ENCODE measurements at regions not wholly inside any gene's neighbourhood (a gene's known extent, or its start where the extent isn't known, plus 50 kb on each side); places are given as distances from the start of the nearest gene placed in this dataset.
"Not testable (repeated sequence)": the region's sequence is repeated elsewhere in the genome, so short reads cannot be mapped to it uniquely, and the experiment has no call there.

DNA sequence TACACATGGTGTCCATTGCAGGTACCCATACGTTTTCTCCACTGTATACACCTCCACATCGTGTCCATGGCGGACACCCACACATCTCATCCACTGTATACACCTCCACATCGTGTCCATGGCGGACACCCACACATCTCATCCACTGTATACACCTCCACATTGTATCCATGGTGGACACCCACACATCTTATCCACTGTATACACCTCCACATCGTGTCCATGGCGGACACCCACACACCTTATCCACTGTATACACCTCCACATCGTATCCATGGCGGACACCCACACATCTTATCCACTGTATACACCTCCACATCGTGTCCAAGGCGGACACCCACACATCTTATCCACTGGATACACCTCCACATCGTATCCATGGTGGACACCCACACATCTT is 50.4 kb upstream of the TTC34 start:
- not testable (repeated sequence) for H3K4me3 ChIP-seq (ENCODE audit: low read length); H3K9me3 ChIP-seq (ENCODE audit: insufficient read depth, low read depth, low read length); H3K9ac ChIP-seq (ENCODE audit: low read depth, low read length); H3K36me3 ChIP-seq (ENCODE audit: insufficient read depth, low read depth, low read length); H3K27me3 ChIP-seq (ENCODE audit: insufficient read depth, low read length); H3K4me1 ChIP-seq (ENCODE audit: insufficient read depth, low read length); H3K27ac ChIP-seq (ENCODE audit: low read length)

DNA sequence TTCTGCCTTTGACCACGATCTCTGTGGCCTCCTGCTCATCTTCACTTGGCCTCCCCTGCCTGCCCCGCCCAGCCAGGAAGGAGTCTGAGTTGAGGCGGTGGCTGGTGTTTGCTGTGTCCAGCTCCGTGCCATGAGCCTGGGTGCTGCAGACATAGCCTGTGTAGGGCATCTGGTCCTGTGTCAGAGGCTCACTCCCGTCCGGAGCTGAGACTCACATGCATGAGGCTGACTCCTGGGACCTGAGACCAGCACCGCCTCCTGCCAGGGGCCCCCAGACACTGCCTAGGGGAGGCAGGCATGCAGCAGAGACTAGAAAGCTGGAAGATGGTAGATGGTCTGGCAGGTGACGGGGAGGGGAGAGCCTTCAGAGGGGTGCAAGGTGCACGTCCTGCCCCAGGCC is 52.2 kb upstream of the TTC34 start:
- no peak overlapping the region for H3K27ac ChIP-seq (ENCODE audit: low read length)
- no peaks in the 10 kb centered on the region for H3K27me3 ChIP-seq (ENCODE audit: insufficient read depth, low read length)
- H3K4me3 ChIP-seq (ENCODE audit: low read length) = no peak overlapping the region
- H3K9me3 ChIP-seq (ENCODE audit: insufficient read depth, low read depth, low read length) = no peaks in the 10 kb centered on the region
- H3K9ac ChIP-seq (ENCODE audit: low read depth, low read length) = no peak overlapping the region
- no peaks in the 10 kb centered on the region for H3K36me3 ChIP-seq (ENCODE audit: insufficient read depth, low read depth, low read length)
- no peaks in the 10 kb centered on the region for H3K4me1 ChIP-seq (ENCODE audit: insufficient read depth, low read length)

GRCh38 chr1:2854151-2854550 is 52.7 kb upstream of the TTC34 start:
- no peaks in the 10 kb centered on the region for H3K4me1 ChIP-seq (ENCODE audit: insufficient read depth, low read length)
- H3K9ac ChIP-seq (ENCODE audit: low read depth, low read length) = no peak overlapping the region
- H3K27me3 ChIP-seq (ENCODE audit: insufficient read depth, low read length) = no peaks in the 10 kb centered on the region
- H3K9me3 ChIP-seq (ENCODE audit: insufficient read depth, low read depth, low read length) = no peaks in the 10 kb centered on the region
- no peak overlapping the region for H3K27ac ChIP-seq (ENCODE audit: low read length)
- no peaks in the 10 kb centered on the region for H3K36me3 ChIP-seq (ENCODE audit: insufficient read depth, low read depth, low read length)
- no peak overlapping the region for H3K4me3 ChIP-seq (ENCODE audit: low read length)

DNA sequence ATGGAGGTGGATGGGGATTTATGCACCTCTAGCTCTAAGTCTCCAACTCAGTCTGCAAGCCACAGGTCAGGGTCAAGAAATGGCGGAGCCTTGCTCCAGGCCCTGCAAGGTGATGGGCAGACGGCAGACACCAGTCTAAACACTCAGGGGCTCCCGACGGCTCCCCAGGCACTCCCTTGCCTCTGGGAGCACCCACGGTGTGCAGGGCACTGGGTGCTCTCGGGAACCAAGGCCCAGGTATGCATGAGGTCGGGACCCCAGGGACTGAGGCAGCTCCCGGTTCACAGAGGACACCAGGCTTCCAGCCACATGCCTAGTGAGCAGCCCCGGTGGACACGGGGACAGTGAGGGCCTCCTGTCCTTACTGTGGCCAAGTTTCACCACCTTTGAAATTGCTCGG is 53.1 kb upstream of the TTC34 start:
- no peak overlapping the region for H3K9ac ChIP-seq (ENCODE audit: low read depth, low read length)
- H3K9me3 ChIP-seq (ENCODE audit: insufficient read depth, low read depth, low read length) = no peaks in the 10 kb centered on the region
- no peak overlapping the region for H3K4me3 ChIP-seq (ENCODE audit: low read length)
- H3K27ac ChIP-seq (ENCODE audit: low read length) = no peak overlapping the region
- H3K4me1 ChIP-seq (ENCODE audit: insufficient read depth, low read length) = no peaks in the 10 kb centered on the region
- H3K36me3 ChIP-seq (ENCODE audit: insufficient read depth, low read depth, low read length) = no peaks in the 10 kb centered on the region
- no peaks in the 10 kb centered on the region for H3K27me3 ChIP-seq (ENCODE audit: insufficient read depth, low read length)

DNA sequence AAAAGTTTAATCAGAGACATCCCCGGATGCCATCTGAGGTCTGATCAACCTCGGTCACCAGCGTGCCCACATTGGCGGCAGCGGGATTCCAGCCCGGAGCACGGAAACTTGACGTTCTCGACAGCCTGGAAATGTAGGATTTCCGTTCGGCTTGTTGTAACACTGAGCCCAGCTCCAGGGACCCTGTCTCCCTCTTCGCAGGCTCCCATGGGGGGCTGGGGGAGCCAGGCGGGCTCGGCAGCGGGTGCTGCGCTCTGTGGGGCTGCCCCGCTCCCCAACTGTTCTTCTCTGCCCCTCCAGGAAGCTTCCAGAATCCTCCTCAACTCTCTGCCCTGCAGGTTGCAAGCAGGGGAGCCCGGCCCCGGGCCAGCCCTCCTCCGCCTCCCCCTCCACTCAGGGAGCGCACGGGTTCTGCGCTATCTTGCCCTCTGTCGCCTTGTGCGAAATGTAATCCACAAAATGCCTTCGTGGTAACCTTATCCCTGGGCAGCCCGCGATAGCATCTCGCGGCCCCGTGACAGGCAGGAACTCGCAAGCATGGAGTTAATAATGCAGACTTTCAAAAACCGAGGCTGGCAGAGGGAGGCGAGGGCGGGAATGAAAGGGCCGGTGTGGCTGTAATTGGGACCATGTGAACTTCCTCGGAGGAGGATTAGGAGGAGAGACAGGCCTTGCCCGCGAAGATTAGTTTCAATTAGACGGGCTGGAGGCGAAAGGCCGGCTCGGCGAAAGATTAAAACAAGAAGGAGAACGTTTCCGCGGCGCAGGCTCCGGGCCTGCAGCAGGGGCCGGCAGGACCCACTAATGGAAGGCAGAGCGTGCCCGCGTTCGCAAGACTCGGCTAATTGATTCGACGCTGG is 53.9 kb upstream of the TTC34 start:
- Histone ChIP-seq H3K27ac (ENCODE audit: low read length) (no peak overlapping the region), H3K9ac (ENCODE audit: low read depth, low read length) (no peak overlapping the region), H3K4me3 (ENCODE audit: low read length) (no peak overlapping the region), H3K27me3 (ENCODE audit: insufficient read depth, low read length) (no peaks in the 10 kb centered on the region), H3K4me1 (ENCODE audit: insufficient read depth, low read length) (no peaks in the 10 kb centered on the region), H3K9me3 (ENCODE audit: insufficient read depth, low read depth, low read length) (no peaks in the 10 kb centered on the region), H3K36me3 (ENCODE audit: insufficient read depth, low read depth, low read length) (no peaks in the 10 kb centered on the region)

GRCh38 chr1:2856066-2856390 is 54.5 kb upstream of the TTC34 start:
- Histone ChIP-seq H3K9ac (ENCODE audit: low read depth, low read length) (no peak overlapping the region), H3K4me1 (ENCODE audit: insufficient read depth, low read length) (no peaks in the 10 kb centered on the region), H3K36me3 (ENCODE audit: insufficient read depth, low read depth, low read length) (no peaks in the 10 kb centered on the region), H3K27me3 (ENCODE audit: insufficient read depth, low read length) (no peaks in the 10 kb centered on the region), H3K4me3 (ENCODE audit: low read length) (no peak overlapping the region), H3K27ac (ENCODE audit: low read length) (no peak overlapping the region), H3K9me3 (ENCODE audit: insufficient read depth, low read depth, low read length) (no peaks in the 10 kb centered on the region)

DNA sequence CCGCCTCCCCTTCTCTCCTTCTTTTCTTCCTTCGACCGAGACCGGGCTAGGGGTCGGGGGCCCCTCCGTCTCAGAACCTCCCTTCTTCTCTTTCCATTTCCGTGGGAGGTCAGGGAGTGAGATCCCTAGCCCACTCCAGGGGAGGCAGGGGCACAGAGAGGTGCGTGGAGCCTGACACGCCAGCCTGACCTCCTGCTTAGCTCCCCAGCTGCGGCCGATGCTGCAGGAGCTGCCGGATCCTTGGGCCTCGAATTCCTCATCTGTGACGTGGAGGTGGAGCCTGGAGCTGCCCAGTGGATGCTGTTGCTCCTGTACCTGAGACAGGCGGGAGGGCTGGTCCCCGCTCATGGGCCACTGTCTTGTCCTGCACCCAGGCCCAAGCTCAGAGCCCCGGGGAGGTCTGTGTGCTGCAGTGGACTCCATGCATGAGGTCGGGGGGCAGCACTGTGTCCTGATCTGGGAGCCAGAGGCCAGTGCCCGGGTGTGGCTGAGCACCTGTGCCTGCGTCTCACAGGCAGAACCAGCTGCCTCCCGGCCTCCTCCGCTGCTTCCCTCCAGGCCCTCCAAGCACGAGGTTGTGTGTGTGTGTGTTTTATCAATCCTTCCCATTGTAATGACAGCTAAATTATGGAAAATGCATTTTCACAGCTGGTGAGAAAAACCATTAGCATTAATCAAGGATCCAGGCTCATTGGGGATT is 55.3 kb upstream of the TTC34 start:
- no peaks in the 10 kb centered on the region for H3K36me3 ChIP-seq (ENCODE audit: insufficient read depth, low read depth, low read length)
- no peak overlapping the region for H3K27ac ChIP-seq (ENCODE audit: low read length)
- H3K4me3 ChIP-seq (ENCODE audit: low read length) = no peak overlapping the region
- H3K27me3 ChIP-seq (ENCODE audit: insufficient read depth, low read length) = no peaks in the 10 kb centered on the region
- H3K9ac ChIP-seq (ENCODE audit: low read depth, low read length) = no peak overlapping the region
- no peaks in the 10 kb centered on the region for H3K4me1 ChIP-seq (ENCODE audit: insufficient read depth, low read length)
- no peaks in the 10 kb centered on the region for H3K9me3 ChIP-seq (ENCODE audit: insufficient read depth, low read depth, low read length)

DNA sequence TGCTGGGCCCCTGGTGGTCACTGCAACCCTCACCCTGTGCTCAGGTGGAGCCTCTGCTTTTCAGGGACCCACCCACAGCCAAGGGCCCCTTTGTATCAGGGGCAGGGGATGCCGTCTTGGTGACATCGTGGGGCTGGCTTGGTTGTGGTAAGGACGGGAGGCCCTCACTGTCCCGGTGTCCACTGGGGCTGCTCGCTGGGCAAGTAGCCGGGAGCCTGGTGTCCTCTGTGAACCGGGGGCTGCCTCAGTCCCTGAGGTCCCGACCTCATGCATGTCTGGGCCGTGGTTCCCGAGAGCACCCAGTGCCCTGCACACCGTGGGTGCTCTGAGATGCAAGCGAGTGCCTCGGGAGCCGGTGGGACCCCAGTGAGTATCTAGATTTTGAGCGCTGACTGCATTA is 56.0 kb upstream of the TTC34 start:
- Histone ChIP-seq H3K9ac (ENCODE audit: low read depth, low read length) (no peak overlapping the region), H3K27ac (ENCODE audit: low read length) (no peak overlapping the region), H3K36me3 (ENCODE audit: insufficient read depth, low read depth, low read length) (no peaks in the 10 kb centered on the region), H3K27me3 (ENCODE audit: insufficient read depth, low read length) (no peaks in the 10 kb centered on the region), H3K4me1 (ENCODE audit: insufficient read depth, low read length) (no peaks in the 10 kb centered on the region), H3K4me3 (ENCODE audit: low read length) (no peak overlapping the region), H3K9me3 (ENCODE audit: insufficient read depth, low read depth, low read length) (no peaks in the 10 kb centered on the region)

DNA sequence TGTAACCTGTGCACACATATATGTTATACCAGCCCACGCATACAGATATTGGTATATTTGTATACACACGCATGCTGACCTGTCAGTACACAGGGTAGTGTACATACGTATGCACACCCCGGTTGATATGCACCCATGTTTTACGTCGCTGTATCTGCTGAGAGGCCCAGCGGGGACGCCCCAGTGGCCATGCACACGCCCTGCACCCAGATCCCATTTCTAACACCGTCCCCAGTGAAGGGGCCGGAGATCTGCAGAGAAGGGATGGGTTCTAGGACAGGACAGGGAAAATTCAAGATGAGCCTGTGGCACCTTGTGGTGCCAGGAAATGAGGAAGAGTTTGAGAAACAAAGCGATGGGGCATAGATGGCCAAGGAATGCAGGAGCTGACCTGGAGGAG is 57.2 kb upstream of the TTC34 start:
- Histone ChIP-seq H3K9ac (ENCODE audit: low read depth, low read length) (no peak overlapping the region), H3K27me3 (ENCODE audit: insufficient read depth, low read length) (no peaks in the 10 kb centered on the region)

DNA sequence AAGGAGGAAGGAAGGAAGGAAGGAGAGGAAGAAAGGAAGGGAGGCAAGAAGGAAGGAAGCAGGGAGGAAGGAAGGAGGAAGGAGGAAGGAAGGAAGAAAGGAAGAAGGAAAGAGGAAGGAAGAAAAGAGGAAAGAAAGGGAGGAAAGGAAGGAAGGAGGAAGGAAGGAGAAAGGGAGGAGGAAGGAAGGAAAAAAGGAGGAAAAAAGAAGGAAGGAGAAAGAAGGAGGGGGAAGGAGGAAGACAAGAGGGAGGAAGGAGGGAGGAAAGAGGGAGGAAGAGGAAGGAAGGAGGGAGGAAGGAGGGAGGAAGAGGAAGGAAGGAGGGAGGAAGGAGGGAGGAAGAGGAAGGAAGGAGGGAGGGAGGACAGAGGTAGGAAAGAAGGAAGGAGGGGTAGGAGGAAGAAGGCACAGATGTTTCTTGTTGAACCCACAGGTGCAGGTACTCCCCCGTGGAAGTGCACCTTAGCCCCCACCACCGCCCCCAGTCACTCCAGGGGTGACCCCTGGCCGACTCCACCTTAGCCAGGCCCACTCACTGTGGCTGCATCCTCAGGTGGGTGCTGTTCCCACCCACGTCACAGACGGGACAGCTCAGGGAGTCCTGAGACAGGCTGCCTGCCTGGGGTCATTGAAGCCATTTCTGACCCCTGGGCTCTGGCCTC is 57.9 kb upstream of the TTC34 start:
- no peaks in the 10 kb centered on the region for H3K27me3 ChIP-seq (ENCODE audit: insufficient read depth, low read length)
- H3K9ac ChIP-seq (ENCODE audit: low read depth, low read length) = no peak overlapping the region
- no peak overlapping the region for H3K4me3 ChIP-seq (ENCODE audit: low read length)
- no peaks in the 10 kb centered on the region for H3K4me1 ChIP-seq (ENCODE audit: insufficient read depth, low read length)
- no peaks in the 10 kb centered on the region for H3K36me3 ChIP-seq (ENCODE audit: insufficient read depth, low read depth, low read length)
- H3K27ac ChIP-seq (ENCODE audit: low read length) = no peak overlapping the region
- H3K9me3 ChIP-seq (ENCODE audit: insufficient read depth, low read depth, low read length) = no peaks in the 10 kb centered on the region

More for the DNA sequence above, 57.2 kb upstream of the TTC34 start:
- Histone ChIP-seq H3K36me3 (ENCODE audit: insufficient read depth, low read depth, low read length) (no peaks in the 10 kb centered on the region), H3K4me1 (ENCODE audit: insufficient read depth, low read length) (no peaks in the 10 kb centered on the region), H3K27ac (ENCODE audit: low read length) (no peak overlapping the region), H3K4me3 (ENCODE audit: low read length) (no peak overlapping the region), H3K9me3 (ENCODE audit: insufficient read depth, low read depth, low read length) (no peaks in the 10 kb centered on the region)

DNA sequence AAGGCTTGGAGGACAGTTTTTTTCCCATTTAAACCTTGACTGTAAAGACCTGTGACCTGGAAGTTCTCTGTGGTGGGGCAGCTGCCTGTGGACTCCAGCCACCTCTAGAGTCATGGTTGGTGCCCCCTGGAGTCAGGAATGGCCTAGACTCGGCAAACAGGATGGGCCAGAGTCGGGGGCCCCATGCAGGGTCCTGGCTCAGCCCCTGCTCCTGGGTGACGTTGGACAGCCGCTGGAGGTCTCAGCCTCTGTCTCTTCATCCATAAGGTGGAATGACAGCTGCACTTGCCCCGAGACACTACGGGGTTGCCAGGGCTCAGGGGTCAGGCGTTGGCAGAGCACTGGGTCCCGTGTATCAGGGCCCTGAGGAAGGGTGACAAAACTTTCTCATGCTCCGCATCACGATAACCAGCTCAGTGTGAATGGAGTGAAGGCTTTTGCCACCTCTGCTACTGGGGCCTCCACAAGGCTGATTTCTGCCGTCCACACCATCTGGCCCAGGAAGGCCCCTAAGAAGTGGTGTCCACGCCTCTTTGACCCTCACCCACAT is 58.5 kb upstream of the TTC34 start:
- H3K9me3 ChIP-seq (ENCODE audit: insufficient read depth, low read depth, low read length) = no peaks in the 10 kb centered on the region

More for the DNA sequence above, 58.5 kb upstream of the TTC34 start:
- Histone ChIP-seq H3K4me1 (ENCODE audit: insufficient read depth, low read length) (no peaks in the 10 kb centered on the region), H3K36me3 (ENCODE audit: insufficient read depth, low read depth, low read length) (no peaks in the 10 kb centered on the region), H3K4me3 (ENCODE audit: low read length) (no peak overlapping the region), H3K27me3 (ENCODE audit: insufficient read depth, low read length) (no peaks in the 10 kb centered on the region), H3K9ac (ENCODE audit: low read depth, low read length) (no peak overlapping the region), H3K27ac (ENCODE audit: low read length) (no peak overlapping the region)
